ENCODE measurements at regions not wholly inside any gene's neighbourhood (a gene's known extent, or its start where the extent isn't known, plus 50 kb on each side); places are given as distances from the start of the nearest gene placed in this dataset.

- no peak for TF ChIP-seq CTCF (IDR thresholded peaks at IDR 0.05)
- TF ChIP-seq REST (IDR thresholded peaks at IDR 0.05; ENCODE audit: insufficient read depth in 1 of 2, low read depth in 2 of 2, low read length in 1 of 2) = no peak
- no peak for TF ChIP-seq POLR2AphosphoS5 (IDR thresholded peaks at IDR 0.05; ENCODE audit: low read depth, low read length)
Observed at GRCh38 chr5:89996890-89997289, 412.7 kb downstream of the CETN3 start.
